K562 (cell line): ENCODE measurements at regions not wholly inside any gene's neighbourhood (a gene's known extent, or its start where the extent isn't known, plus 50 kb on each side); places are given as distances from the start of the nearest gene placed in this dataset.

Source experiments
- ATAC-seq: fragments of 200-7000 bp; cut with Tn5 transposase; 3 replicates; pipeline ENCODE4 v1.9.1; 2020; ENCODE audit warnings: moderate library complexity
- BruUV-seq: library from RNA; stranded (reverse); fragments of 400-500 nt; replicated peaks from 2 replicates; lab custom pipeline; 2021; lab: Mats Ljungman, UMichigan
- CTCF ChIA-PET: fragments of 300-600 bp; formaldehyde crosslinking; extraction: SDS; loops from one replicate; lab custom pipeline; 2021; ENCODE audit warnings: low intra/inter-chr PET ratio; lab: Yijun Ruan, JAX
- POLR2A ChIA-PET: fragments of 300-600, 350-650 bp; sonication (Branson Sonifier 250); formaldehyde crosslinking; extraction: SDS; loops from one replicate; lab custom pipeline; 2021; ENCODE audit warnings: antibody characterized with exemption, inconsistent platforms; lab: Yijun Ruan, JAX
- DNase-seq, 4 experiments: peaks; one replicate each; pipeline versions ENCODE4 v3.0.0 to v3.0.0-alpha.2; 2011 to 2018; ENCODE audit warnings: low spot score in 3 of 4, mixed read lengths in 3 of 4; ENCODE audit errors: extremely low read depth in 1 of 4
- FAIRE-seq: peaks from 2 replicates; lab custom pipeline; 2011; peaks lifted over from hg19 to GRCh38; lab: Jason Lieb, UNC
- H2AFZ ChIP-seq: 2 replicates; pipeline ENCODE4 v1.6.0; 2011; ENCODE audit warnings: low read depth, low read length, control low read depth, inconsistent platforms
- H3K27ac ChIP-seq: fragments of 200-600 bp; 3 replicates; pipeline ENCODE4 v1.8.0; 2011; ENCODE audit warnings: low read depth, mild to moderate bottlenecking, control low read depth, inconsistent platforms, low read length, moderate library complexity, mixed read lengths; ENCODE audit errors: extremely low read depth
- H3K27me3 ChIP-seq, 2 experiments: fragments of 300-600 bp in 1 of 2; 2 replicates in 1 of 2; 3 replicates in 1 of 2; pipeline versions ENCODE4 v1.6.0 to v1.8.0; 2011; ENCODE audit warnings: inconsistent platforms in 2 of 2, low read length in 2 of 2, mild to moderate bottlenecking in 1 of 2, mixed read lengths in 1 of 2, moderate library complexity in 1 of 2; ENCODE audit not compliant: control insufficient read depth in 2 of 2, insufficient read depth in 2 of 2
- H3K36me3 ChIP-seq: fragments of 300-600 bp; 3 replicates; pipeline ENCODE4 v1.8.0; 2011; ENCODE audit warnings: mild to moderate bottlenecking, low read length, inconsistent platforms; ENCODE audit not compliant: control insufficient read depth, insufficient read depth
- H3K4me1 ChIP-seq, 2 experiments: fragments of 200-600 bp in 1 of 2; replicated peaks in 1 of 2; 2 replicates in 1 of 2; 3 replicates in 1 of 2; pipeline versions ENCODE4 v1.5.1 to v1.8.0; 2011; ENCODE audit warnings: inconsistent platforms in 2 of 2, low read length in 2 of 2, mild to moderate bottlenecking in 1 of 2, mixed read lengths in 1 of 2, moderate library complexity in 1 of 2; ENCODE audit not compliant: control insufficient read depth in 2 of 2, insufficient read depth in 2 of 2
- H3K4me2 ChIP-seq: 2 replicates; pipeline ENCODE4 v1.6.1; 2011; ENCODE audit warnings: low read length, control low read depth, inconsistent platforms, mixed read lengths; ENCODE audit not compliant: insufficient read depth
- H3K4me3 ChIP-seq: fragments of 200-600 bp; sonication (generic), shearing (Covaris generic); 2 replicates; pipeline ENCODE4 v1.5.1; 2016; ENCODE audit warnings: control low read depth, inconsistent platforms
- H3K79me2 ChIP-seq: fragments of 200-600 bp; 3 replicates; pipeline ENCODE4 v1.8.0; 2011; ENCODE audit warnings: low read length, inconsistent platforms; ENCODE audit not compliant: control insufficient read depth, insufficient read depth
- H3K9ac ChIP-seq, 2 experiments: 2 replicates each; pipeline versions ENCODE4 v1.6.0 to v1.6.1; 2011; ENCODE audit warnings: low read depth in 2 of 2, low read length in 2 of 2, control low read depth in 1 of 2, inconsistent platforms in 1 of 2, mild to moderate bottlenecking in 1 of 2, mixed read lengths in 1 of 2; ENCODE audit not compliant: insufficient read depth in 1 of 2
- H3K9me1 ChIP-seq: one replicate; pipeline ENCODE4 v1.6.0; 2011; ENCODE audit warnings: inconsistent platforms, mild to moderate bottlenecking, low read length, moderate library complexity; ENCODE audit not compliant: control insufficient read depth, insufficient read depth
- H3K9me3 ChIP-seq: replicated peaks from 2 replicates; pipeline ENCODE4 v1.5.1; 2011; ENCODE audit warnings: low read depth, low read length, inconsistent platforms; ENCODE audit not compliant: control insufficient read depth, insufficient read depth
- H4K20me1 ChIP-seq: replicated peaks from 2 replicates; pipeline ENCODE4 v1.6.1; 2011; ENCODE audit warnings: low read length, inconsistent platforms, mixed read lengths; ENCODE audit not compliant: control insufficient read depth, insufficient read depth
- CBX8 ChIP-seq: fragments of 200-600 bp; sonication (generic); IDR thresholded peaks from 2 replicates; pipeline ENCODE4 v1.6.1; 2012; ENCODE audit warnings: borderline replicate concordance, mixed run types, low read depth, mild to moderate bottlenecking, moderate library complexity, mixed read lengths, low read length, control low read depth, inconsistent platforms; ENCODE audit not compliant: poor library complexity, severe bottlenecking; ENCODE audit errors: extremely low read depth
- CCNT2 ChIP-seq: IDR thresholded peaks from 2 replicates; pipeline ENCODE4 v1.6.1; 2011; ENCODE audit warnings: borderline replicate concordance, low read depth, mild to moderate bottlenecking, moderate library complexity, mixed read lengths, low read length; ENCODE audit not compliant: insufficient read length; ENCODE audit errors: extremely low read depth
- EGR1 ChIP-seq: fragments of 450-650 bp; conservative IDR thresholded peaks from 2 replicates; pipeline ENCODE4 v1.6.1; 2017; ENCODE audit warnings: mild to moderate bottlenecking
- EHMT2 ChIP-seq: fragments of 450-650 bp; IDR thresholded peaks from 2 replicates; pipeline ENCODE4 v1.6.1; 2018; ENCODE audit warnings: antibody characterized with exemption
- ETS2 ChIP-seq: IDR thresholded peaks from 2 replicates; pipeline ENCODE4 v1.6.1; 2016; ENCODE audit warnings: borderline replicate concordance, missing genetic modification characterization, mild to moderate bottlenecking, moderate library complexity, missing compliant biosample characterization; ENCODE audit not compliant: poor library complexity, severe bottlenecking
- ILK ChIP-seq: fragments of 450-650 bp; IDR thresholded peaks from 2 replicates; pipeline ENCODE4 v1.6.1; 2016; ENCODE audit warnings: missing genetic modification characterization, low read depth, mild to moderate bottlenecking, missing compliant biosample characterization, moderate library complexity, borderline replicate concordance
- MYNN ChIP-seq, 2 experiments: sonication (generic); formaldehyde crosslinking in 1 of 2; IDR thresholded peaks; 2 replicates each; pipeline versions ENCODE4 v1.5.0 to v1.6.1; 2016 to 2020; ENCODE audit warnings: antibody characterized with exemption in 1 of 2, missing genetic modification reagents in 1 of 2
- PRMT5 ChIP-seq: sonication (generic); formaldehyde crosslinking; IDR thresholded peaks from 2 replicates; pipeline ENCODE4 v1.5.0; 2020; ENCODE audit warnings: missing genetic modification reagents
- SNRNP70 ChIP-seq: fragments of 200-400 bp; formaldehyde crosslinking; optimal IDR thresholded peaks from 2 replicates; pipeline ENCODE3; 2017; ENCODE audit warnings: low read depth, low read length
- STAT5A ChIP-seq: IDR thresholded peaks from 2 replicates; pipeline ENCODE4 v1.6.1; 2012; ENCODE audit warnings: low read length, inconsistent platforms, borderline replicate concordance
- TAF15 ChIP-seq: fragments of 200-400 bp; formaldehyde crosslinking; IDR thresholded peaks from 2 replicates; pipeline ENCODE4 v1.6.1; 2017; ENCODE audit warnings: mild to moderate bottlenecking, low read depth, low read length, moderate library complexity
- ZFPM2 ChIP-seq: fragments of 250-450 bp; sonication (Bioruptor Pico); IDR thresholded peaks from 2 replicates; pipeline ENCODE4 v1.5.1; 2022; ENCODE audit warnings: mild to moderate bottlenecking
- ZKSCAN1 ChIP-seq: fragments of 150-350 bp; IDR thresholded peaks from 2 replicates; pipeline ENCODE4 v1.6.1; 2016; ENCODE audit warnings: low read depth, low read length
- WGBS: fragments of 100-300 bp; shearing (Covaris generic); methylation state at CpG from one replicate; pipeline ENCODE4 v1.1.6; 2016; ENCODE audit warnings: low coverage, mixed read lengths; ENCODE audit not compliant: insufficient coverage; ENCODE audit errors: missing lambda C conversion rate; 5-methylcytosine and 5-hydroxymethylcytosine counted together
- in situ Hi-C: fragments of 300-500 bp; cut with MboI; formaldehyde crosslinking; loops from 4 replicates; pipeline ENCODE4 v1.15.0; 2018; ENCODE audit warnings: inconsistent platforms, mixed read lengths
- intact Hi-C: fragments of 100-400 bp; cut with micrococcal nuclease; formaldehyde crosslinking; loops from 2 replicates; pipeline ENCODE4 v1.14.2; 2022
- TF ChIP-seq, protein P1 (sequence below): fragments of 450-650 bp; IDR thresholded peaks from 2 replicates; pipeline ENCODE4 v1.6.1; 2016; ENCODE audit warnings: antibody characterized with exemption
- TF ChIP-seq, protein P2 (sequence below): fragments of 250-450 bp; sonication (Bioruptor Pico); IDR thresholded peaks from 2 replicates; pipeline ENCODE4 v1.4.0; 2020

DNA sequence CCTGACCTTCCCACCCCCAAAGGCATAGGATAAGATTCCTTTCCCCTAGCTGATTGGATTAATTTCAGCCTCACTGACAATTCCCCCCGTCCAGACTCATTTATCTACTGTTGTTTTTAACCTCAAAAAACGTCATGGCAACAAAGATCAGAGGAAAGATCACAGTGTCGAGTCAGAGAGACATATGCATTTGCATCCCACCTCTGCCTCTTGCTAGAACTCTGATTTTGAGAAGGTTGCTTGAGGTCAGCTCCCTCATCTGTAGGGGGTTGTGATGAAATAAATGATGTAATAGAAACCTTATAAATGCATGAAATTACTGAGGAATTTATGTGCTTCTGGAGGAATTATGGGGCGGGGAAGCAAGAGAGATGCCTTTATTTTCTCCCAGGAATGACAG lies 53.3 kb upstream of the SYN3 start:
- ChIA-PET POLR2A (interaction anchor here (0.7 kb wide), 1 partner anchor 13 kb away, joined by 4 read pairs; no protein-coding TSS in a partner anchor), CTCF (no interaction called here)
- Histone ChIP-seq H4K20me1 (no peaks in the 10 kb centered on the region), H3K36me3 (no peaks in the 10 kb centered on the region), H3K27ac (no peak overlapping the region), H3K79me2 (no peaks in the 10 kb centered on the region), H3K4me3 (no peak overlapping the region), H3K9me3 (no peaks in the 10 kb centered on the region), H2AFZ (no peak overlapping the region), H3K27me3 (no peaks in the 10 kb centered on the region; a peak in 1 of 5 replicates), H3K9me1 (no peaks in the 10 kb centered on the region), H3K9ac (no peak overlapping the region), H3K4me1 (no peaks in the 10 kb centered on the region), H3K4me2 (no peak overlapping the region)
- no peak for FAIRE-seq
- 4% methylated on average over 3 of the region's 4 CpGs for WGBS
- no peak for ATAC-seq
- intact Hi-C loops (no loop called here), in situ Hi-C loops (no loop called here)
- no peak for DNase-seq
- BruUV-seq = no TSS peak
- TF ChIP-seq ETS2 (tag) (no peak), PRMT5 (CRISPR knock-in tag) (no peak), CBX8 (no peak), ILK (tag) (no peak), TAF15 (no peak), EGR1 (no peak), MYNN (IDR thresholded peaks at IDR 0.05) (no peak), MYNN (CRISPR knock-in tag; IDR thresholded peaks at IDR 0.05) (no peak), STAT5A (no peak), SNRNP70 (no peak), ZKSCAN1 (no peak), CCNT2 (no peak), EHMT2 (no peak), ZFPM2 (CRISPR knock-in tag) (no peak)
- TF ChIP-seq, protein P1, sequence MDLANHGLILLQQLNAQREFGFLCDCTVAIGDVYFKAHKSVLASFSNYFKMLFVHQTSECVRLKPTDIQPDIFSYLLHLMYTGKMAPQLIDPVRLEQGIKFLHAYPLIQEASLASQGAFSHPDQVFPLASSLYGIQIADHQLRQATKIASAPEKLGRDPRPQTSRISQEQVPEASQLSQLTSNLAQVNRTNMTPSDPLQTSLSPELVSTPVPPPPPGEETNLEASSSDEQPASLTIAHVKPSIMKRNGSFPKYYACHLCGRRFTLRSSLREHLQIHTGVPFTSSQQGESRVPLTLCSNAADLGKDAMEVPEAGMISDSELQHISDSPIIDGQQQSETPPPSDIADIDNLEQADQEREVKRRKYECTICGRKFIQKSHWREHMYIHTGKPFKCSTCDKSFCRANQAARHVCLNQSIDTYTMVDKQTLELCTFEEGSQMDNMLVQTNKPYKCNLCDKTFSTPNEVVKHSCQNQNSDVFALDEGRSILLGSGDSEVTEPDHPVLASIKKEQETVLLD = no peak
- TF ChIP-seq, protein P2, sequence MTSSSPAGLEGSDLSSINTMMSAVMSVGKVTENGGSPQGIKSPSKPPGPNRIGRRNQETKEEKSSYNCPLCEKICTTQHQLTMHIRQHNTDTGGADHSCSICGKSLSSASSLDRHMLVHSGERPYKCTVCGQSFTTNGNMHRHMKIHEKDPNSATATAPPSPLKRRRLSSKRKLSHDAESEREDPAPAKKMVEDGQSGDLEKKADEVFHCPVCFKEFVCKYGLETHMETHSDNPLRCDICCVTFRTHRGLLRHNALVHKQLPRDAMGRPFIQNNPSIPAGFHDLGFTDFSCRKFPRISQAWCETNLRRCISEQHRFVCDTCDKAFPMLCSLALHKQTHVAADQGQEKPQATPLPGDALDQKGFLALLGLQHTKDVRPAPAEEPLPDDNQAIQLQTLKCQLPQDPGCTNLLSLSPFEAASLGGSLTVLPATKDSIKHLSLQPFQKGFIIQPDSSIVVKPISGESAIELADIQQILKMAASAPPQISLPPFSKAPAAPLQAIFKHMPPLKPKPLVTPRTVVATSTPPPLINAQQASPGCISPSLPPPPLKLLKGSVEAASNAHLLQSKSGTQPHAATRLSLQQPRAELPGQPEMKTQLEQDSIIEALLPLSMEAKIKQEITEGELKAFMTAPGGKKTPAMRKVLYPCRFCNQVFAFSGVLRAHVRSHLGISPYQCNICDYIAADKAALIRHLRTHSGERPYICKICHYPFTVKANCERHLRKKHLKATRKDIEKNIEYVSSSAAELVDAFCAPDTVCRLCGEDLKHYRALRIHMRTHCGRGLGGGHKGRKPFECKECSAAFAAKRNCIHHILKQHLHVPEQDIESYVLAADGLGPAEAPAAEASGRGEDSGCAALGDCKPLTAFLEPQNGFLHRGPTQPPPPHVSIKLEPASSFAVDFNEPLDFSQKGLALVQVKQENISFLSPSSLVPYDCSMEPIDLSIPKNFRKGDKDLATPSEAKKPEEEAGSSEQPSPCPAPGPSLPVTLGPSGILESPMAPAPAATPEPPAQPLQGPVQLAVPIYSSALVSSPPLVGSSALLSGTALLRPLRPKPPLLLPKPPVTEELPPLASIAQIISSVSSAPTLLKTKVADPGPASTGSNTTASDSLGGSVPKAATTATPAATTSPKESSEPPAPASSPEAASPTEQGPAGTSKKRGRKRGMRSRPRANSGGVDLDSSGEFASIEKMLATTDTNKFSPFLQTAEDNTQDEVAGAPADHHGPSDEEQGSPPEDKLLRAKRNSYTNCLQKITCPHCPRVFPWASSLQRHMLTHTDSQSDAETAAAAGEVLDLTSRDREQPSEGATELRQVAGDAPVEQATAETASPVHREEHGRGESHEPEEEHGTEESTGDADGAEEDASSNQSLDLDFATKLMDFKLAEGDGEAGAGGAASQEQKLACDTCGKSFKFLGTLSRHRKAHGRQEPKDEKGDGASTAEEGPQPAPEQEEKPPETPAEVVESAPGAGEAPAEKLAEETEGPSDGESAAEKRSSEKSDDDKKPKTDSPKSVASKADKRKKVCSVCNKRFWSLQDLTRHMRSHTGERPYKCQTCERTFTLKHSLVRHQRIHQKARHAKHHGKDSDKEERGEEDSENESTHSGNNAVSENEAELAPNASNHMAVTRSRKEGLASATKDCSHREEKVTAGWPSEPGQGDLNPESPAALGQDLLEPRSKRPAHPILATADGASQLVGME (CRISPR knock-in tag) = no peak
